Activated CD8-positive, alpha-beta T cell treated with anti-CD3 and anti-CD28 coated beads for 36 hours (primary cell): ENCODE measurements at regions not wholly inside any gene's neighbourhood (a gene's known extent, or its start where the extent isn't known, plus 50 kb on each side); places are given as distances from the start of the nearest gene placed in this dataset.

Source experiments
- ATAC-seq: fragments of 200-7000 bp; cut with Tn5 transposase; one replicate; pipeline ENCODE4 v1.10.0; 2021; ENCODE audit warnings: mild to moderate bottlenecking, moderate library complexity
- CTCF ChIA-PET: fragments of 350-600 bp; sonication (Branson Sonifier 250); formaldehyde crosslinking; loops from one replicate; lab custom pipeline; 2021; ENCODE audit warnings: antibody characterized with exemption; lab: Charles Lee
- POLR2A ChIA-PET: fragments of 350-600 bp; sonication (Branson Sonifier 250); formaldehyde crosslinking; loops from one replicate; lab custom pipeline; 2021; ENCODE audit warnings: antibody characterized with exemption; lab: Charles Lee
- DNase-seq: peaks from one replicate; pipeline ENCODE4 v3.0.0-alpha.2; 2020
- H3K27ac Mint-ChIP-seq: one replicate; pipeline ENCODE4 v1.8.0; 2021; ENCODE audit warnings: mild to moderate bottlenecking, mixed read lengths
- H3K27me3 Mint-ChIP-seq: one replicate; pipeline ENCODE4 v1.8.0; 2021; ENCODE audit warnings: mixed read lengths
- H3K36me3 Mint-ChIP-seq: one replicate; pipeline ENCODE4 v1.8.0; 2021; ENCODE audit warnings: low read depth, mixed read lengths
- H3K4me1 Mint-ChIP-seq: one replicate; pipeline ENCODE4 v1.8.0; 2021; ENCODE audit warnings: low read depth, mixed read lengths
- H3K4me3 Mint-ChIP-seq: one replicate; pipeline ENCODE4 v1.8.0; 2021; ENCODE audit warnings: mild to moderate bottlenecking, moderate library complexity, mixed read lengths
- H3K9me3 Mint-ChIP-seq: one replicate; pipeline ENCODE4 v1.8.0; 2021; ENCODE audit warnings: mixed read lengths
- CTCF ChIP-seq: fragments of 200-600 bp; IDR thresholded peaks from one replicate; pipeline ENCODE4 v1.8.0; 2022; ENCODE audit warnings: antibody characterized with exemption, mild to moderate bottlenecking
- intact Hi-C: fragments of 100-400 bp; cut with micrococcal nuclease; formaldehyde crosslinking; loops from one replicate; pipeline ENCODE4 v1.10.0; 2022

GRCh38 chr3:124557433-124558232 is 172.6 kb upstream of the UMPS start:
- Mint-ChIP-seq H3K27ac (no peak overlapping the region), H3K4me3 (no peak overlapping the region), H3K27me3 (peaks cover 26% of the 10 kb centered on the region), H3K9me3 (no peaks in the 10 kb centered on the region), H3K4me1 (peaks cover 3% of the 10 kb centered on the region), H3K36me3 (no peaks in the 10 kb centered on the region)
- ChIA-PET POLR2A (interaction anchor here (0.7 kb wide), 1 partner anchor 15 kb away, joined by 3 read pairs; no protein-coding TSS in a partner anchor), CTCF (interaction anchor here (1.1 to 12.7 kb wide), 5 partner anchors 8 to 206 kb away, joined by 3 to 231 read pairs (median 31); no protein-coding TSS in a partner anchor)
- DNase-seq, result no peak
- no peak for TF ChIP-seq CTCF
- ATAC-seq, result no peak
- intact Hi-C loops, result no loop called here

- no peak for TF ChIP-seq CTCF
- Mint-ChIP-seq H3K4me1 (no peaks in the 10 kb centered on the region), H3K9me3 (no peaks in the 10 kb centered on the region), H3K27me3 (peaks cover 28% of the 10 kb centered on the region), H3K27ac (no peak overlapping the region), H3K36me3 (no peaks in the 10 kb centered on the region), H3K4me3 (no peak overlapping the region)
- DNase-seq (no peak), ATAC-seq (peak; percentile 20)
- ChIA-PET CTCF (interaction anchor here (0.9 to 12.7 kb wide), 25 partner anchors 10 to 208 kb away, joined by 3 to 231 read pairs (median 4); no protein-coding TSS in a partner anchor), POLR2A (no interaction called here)
- intact Hi-C loops, result no loop called here
Observed at GRCh38 chr3:124558991-124559845, 171.0 kb upstream of the UMPS start.

GRCh38 chr3:124559846-124560574 is 170.2 kb upstream of the UMPS start:
- peak; percentile 76 for DNase-seq
- no peaks in the 10 kb centered on the region for H3K36me3 Mint-ChIP-seq
- H3K4me1 Mint-ChIP-seq, result no peaks in the 10 kb centered on the region
- no peak overlapping the region for H3K4me3 Mint-ChIP-seq
- peak; percentile 71 for TF ChIP-seq CTCF
- CTCF ChIA-PET, result interaction anchor here (0.9 to 12.7 kb wide), 32 partner anchors 10 to 209 kb away, joined by 3 to 231 read pairs (median 4); no protein-coding TSS in a partner anchor
- no peak overlapping the region for H3K27ac Mint-ChIP-seq
- intact Hi-C loops, result no loop called here
- H3K9me3 Mint-ChIP-seq, result no peaks in the 10 kb centered on the region
- peaks cover 24% of the 10 kb centered on the region for H3K27me3 Mint-ChIP-seq
- POLR2A ChIA-PET, result no interaction called here
- ATAC-seq, result peak; percentile 61

GRCh38 chr3:124560666-124561215 is 169.5 kb upstream of the UMPS start:
- DNase-seq (no peak), ATAC-seq (no peak)
- H3K9me3 Mint-ChIP-seq, result no peaks in the 10 kb centered on the region
- no peak for TF ChIP-seq CTCF
- CTCF ChIA-PET, result interaction anchor here (0.6 to 12.7 kb wide), 25 partner anchors 10 to 200 kb away, joined by 3 to 231 read pairs (median 4); no protein-coding TSS in a partner anchor
- no peak overlapping the region for H3K27ac Mint-ChIP-seq
- H3K4me1 Mint-ChIP-seq, result no peaks in the 10 kb centered on the region
- H3K27me3 Mint-ChIP-seq, result peaks cover 22% of the 10 kb centered on the region
- intact Hi-C loops, result no loop called here
- POLR2A ChIA-PET, result no interaction called here
- H3K36me3 Mint-ChIP-seq, result no peaks in the 10 kb centered on the region
- H3K4me3 Mint-ChIP-seq, result no peak overlapping the region
